ENCODE measurements at regions not wholly inside any gene's neighbourhood (a gene's known extent, or its start where the extent isn't known, plus 50 kb on each side); places are given as distances from the start of the nearest gene placed in this dataset.
"Not testable (repeated sequence)": the region's sequence is repeated elsewhere in the genome, so short reads cannot be mapped to it uniquely, and the experiment has no call there.

DNA sequence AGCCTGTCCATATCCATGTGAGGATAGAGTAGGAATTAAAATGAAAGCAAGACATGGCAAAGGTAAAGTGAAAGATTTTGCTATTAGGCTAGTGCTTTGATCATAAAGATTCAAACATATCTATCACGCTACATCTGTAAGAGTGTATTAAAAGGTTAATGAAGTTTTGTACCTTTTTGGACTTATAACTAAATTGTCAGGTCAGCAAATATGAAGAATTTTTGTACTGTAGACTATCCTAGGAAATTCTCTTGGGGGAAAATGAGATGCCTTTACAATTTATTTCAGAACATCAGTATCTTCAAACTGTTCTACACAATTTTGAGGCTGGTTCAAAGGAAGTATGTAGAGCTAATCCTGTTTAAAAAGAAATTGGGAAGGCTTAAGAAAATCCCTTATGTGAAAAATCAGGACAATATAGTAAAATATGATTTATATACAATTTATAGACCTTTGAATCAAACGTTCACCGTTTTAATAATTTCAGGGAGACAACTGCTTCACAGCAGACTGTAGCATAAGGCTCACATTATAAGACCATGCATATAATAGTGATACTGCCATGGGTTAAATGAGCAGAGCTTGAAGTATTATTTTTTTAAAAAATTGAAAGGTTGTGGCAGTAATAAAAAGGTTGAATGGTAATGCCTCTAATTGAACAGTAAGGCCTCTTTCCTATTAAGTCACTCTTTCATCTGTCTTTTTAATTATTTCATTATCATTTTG, 639.5 kb upstream of the ARRDC3 start:
- no peaks in the 10 kb centered on the region for H4K20me1 ChIP-seq (ENCODE audit: insufficient read depth, low read length)
- TF ChIP-seq, protein P1, sequence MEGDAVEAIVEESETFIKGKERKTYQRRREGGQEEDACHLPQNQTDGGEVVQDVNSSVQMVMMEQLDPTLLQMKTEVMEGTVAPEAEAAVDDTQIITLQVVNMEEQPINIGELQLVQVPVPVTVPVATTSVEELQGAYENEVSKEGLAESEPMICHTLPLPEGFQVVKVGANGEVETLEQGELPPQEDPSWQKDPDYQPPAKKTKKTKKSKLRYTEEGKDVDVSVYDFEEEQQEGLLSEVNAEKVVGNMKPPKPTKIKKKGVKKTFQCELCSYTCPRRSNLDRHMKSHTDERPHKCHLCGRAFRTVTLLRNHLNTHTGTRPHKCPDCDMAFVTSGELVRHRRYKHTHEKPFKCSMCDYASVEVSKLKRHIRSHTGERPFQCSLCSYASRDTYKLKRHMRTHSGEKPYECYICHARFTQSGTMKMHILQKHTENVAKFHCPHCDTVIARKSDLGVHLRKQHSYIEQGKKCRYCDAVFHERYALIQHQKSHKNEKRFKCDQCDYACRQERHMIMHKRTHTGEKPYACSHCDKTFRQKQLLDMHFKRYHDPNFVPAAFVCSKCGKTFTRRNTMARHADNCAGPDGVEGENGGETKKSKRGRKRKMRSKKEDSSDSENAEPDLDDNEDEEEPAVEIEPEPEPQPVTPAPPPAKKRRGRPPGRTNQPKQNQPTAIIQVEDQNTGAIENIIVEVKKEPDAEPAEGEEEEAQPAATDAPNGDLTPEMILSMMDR (IDR thresholded peaks at IDR 0.05; ENCODE audit: low read length) = no peak
- TF ChIP-seq EZH2 (IDR thresholded peaks at IDR 0.05; ENCODE audit: borderline replicate concordance, low read length) = no peak
- H2AFZ ChIP-seq (ENCODE audit: low read length) = no peak overlapping the region

DNA sequence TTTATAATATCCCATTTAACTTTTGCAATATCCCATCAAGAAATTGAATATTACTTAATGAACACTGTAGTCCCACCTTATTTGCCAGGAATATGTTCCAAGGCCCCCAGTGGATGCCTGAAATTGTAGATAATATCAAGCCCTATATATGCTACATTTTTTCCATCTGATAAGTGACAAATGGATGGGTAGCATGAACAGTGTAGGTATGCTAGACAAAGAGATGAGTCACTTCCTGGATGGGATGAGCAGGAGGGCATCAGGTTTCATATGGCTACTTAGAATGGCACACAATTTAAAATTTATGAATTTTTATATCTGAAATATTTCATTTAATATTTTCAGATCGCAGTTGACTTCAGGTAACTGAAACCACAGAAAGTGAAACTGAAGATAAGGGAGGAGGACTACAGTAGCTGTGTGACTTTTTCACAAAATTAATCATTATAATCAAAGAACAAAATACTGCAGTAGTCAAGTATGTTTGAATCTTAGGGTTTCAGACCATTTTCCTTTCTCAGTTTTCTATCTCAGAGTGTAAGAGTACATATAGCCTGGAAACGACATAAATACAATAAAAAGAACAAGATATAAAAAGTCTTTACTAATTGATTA, 636.4 kb upstream of the ARRDC3 start:
- no peaks in the 10 kb centered on the region for H3K36me3 ChIP-seq (ENCODE audit: insufficient read depth, low read length)
- no peak overlapping the region for H3K9ac ChIP-seq (ENCODE audit: low read length)
- no peaks in the 10 kb centered on the region for H3K79me2 ChIP-seq (ENCODE audit: insufficient read depth, low read length)
- H2AFZ ChIP-seq (ENCODE audit: low read length) = no peak overlapping the region
- no peak for TF ChIP-seq EZH2 (IDR thresholded peaks at IDR 0.05; ENCODE audit: borderline replicate concordance, low read length)
- TF ChIP-seq, protein P1 (IDR thresholded peaks at IDR 0.05; ENCODE audit: low read length) = no peak
- H3F3A ChIP-seq (ENCODE audit: insufficient read depth, low read length) = no peaks in the 10 kb centered on the region
- no peaks in the 10 kb centered on the region for H3K9me3 ChIP-seq (ENCODE audit: low read length)
- no peak overlapping the region for H3K4me2 ChIP-seq (ENCODE audit: low read length)
- H3K4me1 ChIP-seq (ENCODE audit: insufficient read depth, low read length, severe bottlenecking) = no peaks in the 10 kb centered on the region
- no peak overlapping the region for H3K27ac ChIP-seq (ENCODE audit: low read depth, low read length, poor library complexity, severe bottlenecking)
- H3K4me3 ChIP-seq (ENCODE audit: low read depth, low read length, poor library complexity, severe bottlenecking) = no peak overlapping the region
- no peaks in the 10 kb centered on the region for H4K20me1 ChIP-seq (ENCODE audit: insufficient read depth, low read length)
- no peaks in the 10 kb centered on the region for H3K27me3 ChIP-seq (ENCODE audit: insufficient read depth, low read length)
- no peaks in the 10 kb centered on the region for H3K9me2 ChIP-seq (ENCODE audit: low read depth, low read length)

More for the DNA sequence above, 639.5 kb upstream of the ARRDC3 start:
- H3K27me3 ChIP-seq (ENCODE audit: insufficient read depth, low read length) = no peaks in the 10 kb centered on the region
- no peak overlapping the region for H3K9ac ChIP-seq (ENCODE audit: low read length)
- no peaks in the 10 kb centered on the region for H3K79me2 ChIP-seq (ENCODE audit: insufficient read depth, low read length)
- H3K4me1 ChIP-seq (ENCODE audit: insufficient read depth, low read length, severe bottlenecking) = no peaks in the 10 kb centered on the region
- H3K4me3 ChIP-seq (ENCODE audit: low read depth, low read length, poor library complexity, severe bottlenecking) = no peak overlapping the region
- H3K4me2 ChIP-seq (ENCODE audit: low read length) = no peak overlapping the region
- no peaks in the 10 kb centered on the region for H3K36me3 ChIP-seq (ENCODE audit: insufficient read depth, low read length)
- H3F3A ChIP-seq (ENCODE audit: insufficient read depth, low read length) = no peaks in the 10 kb centered on the region
- no peaks in the 10 kb centered on the region for H3K9me2 ChIP-seq (ENCODE audit: low read depth, low read length)
- no peaks in the 10 kb centered on the region for H3K9me3 ChIP-seq (ENCODE audit: low read length)
- no peak overlapping the region for H3K27ac ChIP-seq (ENCODE audit: low read depth, low read length, poor library complexity, severe bottlenecking)

DNA sequence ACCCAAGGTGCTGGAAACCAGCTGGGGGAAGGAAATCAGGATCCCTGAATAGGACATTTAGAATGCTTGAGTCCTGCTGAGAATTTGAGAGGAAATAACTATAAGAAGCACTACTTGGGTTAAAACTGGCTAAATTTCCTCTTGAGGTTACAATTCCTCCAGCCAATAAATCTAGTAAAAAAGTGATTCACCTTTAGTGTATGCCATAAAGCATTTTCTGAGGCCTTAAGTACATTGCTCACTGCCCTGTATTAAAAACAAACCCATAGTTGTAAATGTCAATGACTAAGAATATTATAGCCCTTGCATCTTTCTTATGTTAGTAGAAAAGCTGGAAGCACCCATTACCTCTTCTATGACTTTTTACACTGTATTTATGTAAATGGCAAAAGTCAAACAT, 634.7 kb upstream of the ARRDC3 start:
- Histone ChIP-seq H3F3A (ENCODE audit: insufficient read depth, low read length) (no peaks in the 10 kb centered on the region), H3K36me3 (ENCODE audit: insufficient read depth, low read length) (no peaks in the 10 kb centered on the region), H3K79me2 (ENCODE audit: insufficient read depth, low read length) (no peaks in the 10 kb centered on the region), H3K4me3 (ENCODE audit: low read depth, low read length, poor library complexity, severe bottlenecking) (no peak overlapping the region), H3K9me3 (ENCODE audit: low read length) (no peaks in the 10 kb centered on the region), H3K4me2 (ENCODE audit: low read length) (no peak overlapping the region), H2AFZ (ENCODE audit: low read length) (no peak overlapping the region), H3K27ac (ENCODE audit: low read depth, low read length, poor library complexity, severe bottlenecking) (no peak overlapping the region), H3K9ac (ENCODE audit: low read length) (no peak overlapping the region), H4K20me1 (ENCODE audit: insufficient read depth, low read length) (no peaks in the 10 kb centered on the region), H3K4me1 (ENCODE audit: insufficient read depth, low read length, severe bottlenecking) (no peaks in the 10 kb centered on the region), H3K27me3 (ENCODE audit: insufficient read depth, low read length) (no peaks in the 10 kb centered on the region), H3K9me2 (ENCODE audit: low read depth, low read length) (no peaks in the 10 kb centered on the region)
- TF ChIP-seq EZH2 (IDR thresholded peaks at IDR 0.05; ENCODE audit: borderline replicate concordance, low read length) = no peak
- TF ChIP-seq, protein P1 (IDR thresholded peaks at IDR 0.05; ENCODE audit: low read length) = no peak

DNA sequence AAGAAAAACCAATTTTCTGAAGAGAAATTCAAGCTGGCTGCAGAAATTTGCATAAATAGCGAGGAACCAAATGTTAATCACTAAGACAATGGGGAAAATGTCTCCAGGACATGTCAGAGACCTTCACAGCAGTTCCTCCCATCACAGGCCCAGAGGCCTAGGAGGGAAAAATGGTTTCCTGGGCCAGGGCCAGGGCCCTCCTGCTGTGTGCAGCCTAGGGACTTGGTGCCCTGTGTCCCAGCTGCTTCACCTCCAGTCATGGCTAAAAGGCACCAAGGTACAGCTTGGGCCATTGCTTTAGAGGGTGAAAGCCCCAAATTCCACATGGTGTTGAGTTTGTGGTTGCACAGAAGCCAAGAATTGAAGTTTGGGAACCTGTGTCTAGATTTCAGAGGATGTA, 628.7 kb upstream of the ARRDC3 start:
- not testable (repeated sequence) for H3K27me3 ChIP-seq (ENCODE audit: insufficient read depth, low read length); H3F3A ChIP-seq (ENCODE audit: insufficient read depth, low read length); H3K4me1 ChIP-seq (ENCODE audit: insufficient read depth, low read length, severe bottlenecking); H2AFZ ChIP-seq (ENCODE audit: low read length); H3K79me2 ChIP-seq (ENCODE audit: insufficient read depth, low read length); H3K27ac ChIP-seq (ENCODE audit: low read depth, low read length, poor library complexity, severe bottlenecking); H3K36me3 ChIP-seq (ENCODE audit: insufficient read depth, low read length); H3K9ac ChIP-seq (ENCODE audit: low read length); H4K20me1 ChIP-seq (ENCODE audit: insufficient read depth, low read length); H3K9me2 ChIP-seq (ENCODE audit: low read depth, low read length); H3K4me2 ChIP-seq (ENCODE audit: low read length); H3K4me3 ChIP-seq (ENCODE audit: low read depth, low read length, poor library complexity, severe bottlenecking); H3K9me3 ChIP-seq (ENCODE audit: low read length)

Measured in OCI-LY1 (cell line).